ENCODE measurements at regions not wholly inside any gene's neighbourhood (a gene's known extent, or its start where the extent isn't known, plus 50 kb on each side); places are given as distances from the start of the nearest gene placed in this dataset.

DNA sequence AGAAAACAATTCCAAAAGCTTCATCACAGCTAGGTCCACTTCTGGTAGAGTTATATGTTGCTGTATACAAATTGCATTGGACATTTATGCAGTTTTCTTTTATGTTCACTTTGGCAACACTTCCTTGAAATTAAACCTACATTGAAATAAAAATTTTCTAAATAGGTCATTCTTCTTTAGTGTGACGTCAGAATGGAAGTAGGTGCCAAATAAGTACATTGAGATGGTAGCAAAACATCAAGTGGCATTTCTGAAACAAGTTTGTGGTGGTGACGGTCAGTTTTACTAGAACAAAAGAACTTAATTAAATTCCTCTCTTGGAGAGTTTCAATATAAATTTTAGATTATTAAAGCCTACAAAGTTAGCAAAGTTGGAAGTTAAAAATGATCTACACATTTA, 895.1 kb downstream of the CDH9 start:
- no peak overlapping the region for H3K27ac ChIP-seq (ENCODE audit: low read depth, low read length)
- H3K36me3 ChIP-seq (ENCODE audit: control insufficient read depth, insufficient read depth, low read length), result no peaks in the 10 kb centered on the region
- no peaks in the 10 kb centered on the region for H3K4me1 ChIP-seq (ENCODE audit: control insufficient read depth, insufficient read depth, low read length)
- DNase-seq (ENCODE audit: low read depth in 4 of 6, low spot score in 6 of 6), result no peak
- no CpG with 5 or more reads among the region's 2 CpGs for WGBS (ENCODE audit: insufficient coverage)
- H3K4me3 ChIP-seq (ENCODE audit: low read depth, low read length), result no peak overlapping the region
- no peaks in the 10 kb centered on the region for H3K27me3 ChIP-seq (ENCODE audit: control insufficient read depth, insufficient read depth, low read length)
- no peaks in the 10 kb centered on the region for H3K9me3 ChIP-seq (ENCODE audit: control insufficient read depth, insufficient read depth, low read length)

DNA sequence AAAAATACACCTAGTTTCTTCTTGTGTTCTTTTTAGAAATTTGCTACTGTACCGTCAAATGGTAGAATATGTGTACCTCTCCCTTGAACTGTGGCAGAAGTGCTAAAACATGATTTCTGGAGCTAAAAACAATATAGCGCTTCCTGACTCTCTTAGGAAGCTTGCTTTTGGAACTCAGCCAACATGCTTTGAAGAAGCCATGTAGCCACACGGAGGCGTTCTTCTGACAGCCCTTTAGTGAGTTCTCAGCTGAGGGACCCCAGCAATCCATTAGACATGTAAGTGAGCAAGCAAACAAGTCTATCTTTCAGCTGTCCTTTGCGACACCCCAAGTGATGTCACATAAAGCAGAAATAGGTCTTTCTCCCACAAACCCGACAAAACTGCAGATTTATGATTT, 917.0 kb downstream of the CDH9 start:
- Histone ChIP-seq H3K27ac (ENCODE audit: low read depth, low read length) (no peak overlapping the region), H3K36me3 (ENCODE audit: control insufficient read depth, insufficient read depth, low read length) (no peaks in the 10 kb centered on the region), H3K9me3 (ENCODE audit: control insufficient read depth, insufficient read depth, low read length) (no peaks in the 10 kb centered on the region), H3K4me1 (ENCODE audit: control insufficient read depth, insufficient read depth, low read length) (no peaks in the 10 kb centered on the region), H3K27me3 (ENCODE audit: control insufficient read depth, insufficient read depth, low read length) (no peaks in the 10 kb centered on the region), H3K4me3 (ENCODE audit: low read depth, low read length) (no peak overlapping the region)
- DNase-seq (ENCODE audit: low read depth in 4 of 6, low spot score in 6 of 6), result peak in 4 of 6 donors; percentile 4 to 58 (median 27)
- 34% methylated on average over 3 of the region's 6 CpGs for WGBS (ENCODE audit: insufficient coverage)

DNA sequence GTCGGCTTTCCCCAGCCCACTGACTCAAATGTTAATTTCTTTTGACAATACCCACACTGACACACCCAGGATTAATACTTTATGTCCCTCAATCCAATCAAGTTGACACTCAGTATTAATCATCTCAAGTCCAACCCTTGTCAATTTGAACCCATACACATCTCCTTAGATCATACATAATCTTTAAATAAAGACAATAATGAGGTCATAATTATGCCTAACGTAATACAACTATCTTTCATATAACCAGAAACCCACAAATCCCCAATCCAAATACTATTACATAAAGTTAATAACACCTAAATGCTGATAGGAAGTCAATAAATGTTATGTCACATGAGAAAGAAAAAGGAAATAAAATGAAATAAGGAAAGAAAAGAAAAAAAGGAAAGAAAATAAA, 934.2 kb downstream of the CDH9 start:
- Histone ChIP-seq H3K4me3 (ENCODE audit: low read depth, low read length) (no peak overlapping the region), H3K27me3 (ENCODE audit: control insufficient read depth, insufficient read depth, low read length) (no peaks in the 10 kb centered on the region), H3K36me3 (ENCODE audit: control insufficient read depth, insufficient read depth, low read length) (no peaks in the 10 kb centered on the region), H3K27ac (ENCODE audit: low read depth, low read length) (no peak overlapping the region), H3K4me1 (ENCODE audit: control insufficient read depth, insufficient read depth, low read length) (no peaks in the 10 kb centered on the region), H3K9me3 (ENCODE audit: control insufficient read depth, insufficient read depth, low read length) (no peaks in the 10 kb centered on the region)
- DNase-seq (ENCODE audit: low read depth in 4 of 6, low spot score in 6 of 6), result no peak
- 88% methylated on average over 1 of the region's 2 CpGs for WGBS (ENCODE audit: insufficient coverage)

DNA sequence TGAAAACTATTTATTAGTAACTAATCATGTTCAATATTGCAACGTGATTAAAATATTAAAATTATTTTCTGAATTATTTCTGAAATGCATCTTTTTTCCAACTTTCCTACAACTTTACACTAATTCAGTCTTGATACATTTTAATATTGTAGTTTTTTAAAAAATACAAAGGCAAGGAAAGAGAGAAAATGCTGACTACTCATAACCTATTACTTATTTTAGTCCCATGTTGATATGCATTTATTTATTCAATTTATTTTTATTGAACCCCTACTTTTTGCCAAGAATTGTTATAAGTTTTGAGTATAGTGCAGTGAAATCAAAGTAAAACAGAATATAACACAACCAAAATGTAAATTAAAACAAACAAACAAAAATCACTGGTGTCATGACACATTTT, 978.2 kb downstream of the CDH9 start:
- Histone ChIP-seq H3K4me1 (ENCODE audit: control insufficient read depth, insufficient read depth, low read length) (no peaks in the 10 kb centered on the region), H3K27me3 (ENCODE audit: control insufficient read depth, insufficient read depth, low read length) (no peaks in the 10 kb centered on the region), H3K36me3 (ENCODE audit: control insufficient read depth, insufficient read depth, low read length) (no peaks in the 10 kb centered on the region), H3K27ac (ENCODE audit: low read depth, low read length) (no peak overlapping the region), H3K4me3 (ENCODE audit: low read depth, low read length) (no peak overlapping the region), H3K9me3 (ENCODE audit: control insufficient read depth, insufficient read depth, low read length) (no peaks in the 10 kb centered on the region)
- DNase-seq (ENCODE audit: low read depth in 4 of 6, low spot score in 6 of 6), result no peak
- no CpG with 5 or more reads among the region's 1 CpG for WGBS (ENCODE audit: insufficient coverage)

DNA sequence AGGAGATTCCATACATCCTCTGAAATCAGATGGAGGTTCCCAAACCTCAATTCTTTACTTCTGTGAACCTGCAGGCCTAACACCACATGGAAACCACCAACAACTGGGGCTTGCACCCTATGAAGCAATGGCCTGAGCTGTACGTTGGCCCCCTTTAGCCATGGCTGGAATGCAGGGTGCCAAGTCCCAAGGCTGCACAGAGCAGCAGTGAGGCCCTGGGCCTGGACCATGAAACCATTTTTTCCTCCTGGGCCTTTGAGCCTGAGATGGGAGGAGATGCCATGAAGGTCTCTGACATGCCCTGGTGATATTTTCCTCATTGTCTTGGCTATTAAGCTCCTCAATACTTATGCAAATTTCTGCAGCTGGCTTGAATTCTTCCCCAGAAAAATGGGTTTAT, 983.8 kb downstream of the CDH9 start:
- peaks cover 3% of the 10 kb centered on the region for H3K9me3 ChIP-seq (ENCODE audit: control insufficient read depth, insufficient read depth, low read length)
- no peak for DNase-seq (ENCODE audit: low read depth in 4 of 6, low spot score in 6 of 6)
- H3K4me3 ChIP-seq (ENCODE audit: low read depth, low read length), result no peak overlapping the region
- no peaks in the 10 kb centered on the region for H3K36me3 ChIP-seq (ENCODE audit: control insufficient read depth, insufficient read depth, low read length)
- no peak overlapping the region for H3K27ac ChIP-seq (ENCODE audit: low read depth, low read length)
- H3K4me1 ChIP-seq (ENCODE audit: control insufficient read depth, insufficient read depth, low read length), result no peaks in the 10 kb centered on the region
- WGBS (ENCODE audit: insufficient coverage), result 71% methylated on average over 1 of the region's 1 CpG
- H3K27me3 ChIP-seq (ENCODE audit: control insufficient read depth, insufficient read depth, low read length), result no peaks in the 10 kb centered on the region

DNA sequence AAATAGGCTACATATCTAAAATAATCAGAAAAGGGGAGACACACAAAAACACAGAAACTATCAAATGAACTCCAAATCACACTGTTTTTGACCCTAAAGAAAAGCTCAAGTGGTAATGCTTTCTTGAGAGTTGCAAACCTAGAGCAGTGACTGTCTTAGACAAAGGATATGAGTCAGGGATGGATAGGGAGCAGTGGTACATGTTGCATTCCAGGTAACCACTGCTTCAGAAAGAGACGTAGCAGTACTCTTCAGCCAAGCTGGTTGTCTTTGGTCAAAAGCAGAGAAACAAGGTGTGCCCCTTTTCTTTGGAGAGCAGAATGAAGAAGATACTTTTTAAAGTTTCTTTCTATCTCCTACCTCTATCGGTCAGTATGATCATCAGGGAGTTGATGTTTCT, 1003.6 kb downstream of the CDH9 start:
- Histone ChIP-seq H3K4me3 (ENCODE audit: low read depth, low read length) (no peak overlapping the region), H3K27me3 (ENCODE audit: control insufficient read depth, insufficient read depth, low read length) (no peaks in the 10 kb centered on the region), H3K9me3 (ENCODE audit: control insufficient read depth, insufficient read depth, low read length) (no peaks in the 10 kb centered on the region), H3K4me1 (ENCODE audit: control insufficient read depth, insufficient read depth, low read length) (no peaks in the 10 kb centered on the region), H3K36me3 (ENCODE audit: control insufficient read depth, insufficient read depth, low read length) (no peaks in the 10 kb centered on the region), H3K27ac (ENCODE audit: low read depth, low read length) (no peak overlapping the region)
- no CpG with 5 or more reads among the region's 2 CpGs for WGBS (ENCODE audit: insufficient coverage)
- DNase-seq (ENCODE audit: low read depth in 4 of 6, low spot score in 6 of 6), result no peak

DNA sequence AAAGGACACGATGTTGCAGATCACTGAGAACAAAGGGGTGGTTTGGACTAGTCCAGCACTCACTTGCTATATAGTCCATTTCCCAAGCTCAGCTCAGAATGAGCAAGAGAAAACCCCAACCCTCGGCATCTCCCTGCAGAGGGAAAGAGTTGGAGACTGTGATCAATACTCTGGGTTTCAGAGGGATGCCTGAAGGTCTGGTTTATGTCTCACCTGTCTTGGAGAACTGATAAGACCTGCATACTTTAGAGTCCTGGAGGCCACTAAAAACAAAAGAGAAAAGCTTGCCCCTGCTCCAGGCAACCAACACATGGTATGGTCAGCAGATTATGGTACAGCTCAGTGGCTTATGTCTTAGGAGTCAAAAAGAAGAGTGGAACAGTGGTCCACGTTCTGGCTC, 1006.9 kb downstream of the CDH9 start:
- H3K27ac ChIP-seq (ENCODE audit: low read depth, low read length), result no peak overlapping the region
- 61% methylated on average over 2 of the region's 3 CpGs for WGBS (ENCODE audit: insufficient coverage)
- H3K27me3 ChIP-seq (ENCODE audit: control insufficient read depth, insufficient read depth, low read length), result no peaks in the 10 kb centered on the region
- no peaks in the 10 kb centered on the region for H3K9me3 ChIP-seq (ENCODE audit: control insufficient read depth, insufficient read depth, low read length)
- DNase-seq (ENCODE audit: low read depth in 4 of 6, low spot score in 6 of 6), result no peak
- H3K4me1 ChIP-seq (ENCODE audit: control insufficient read depth, insufficient read depth, low read length), result no peaks in the 10 kb centered on the region
- no peaks in the 10 kb centered on the region for H3K36me3 ChIP-seq (ENCODE audit: control insufficient read depth, insufficient read depth, low read length)
- H3K4me3 ChIP-seq (ENCODE audit: low read depth, low read length), result no peak overlapping the region

DNA sequence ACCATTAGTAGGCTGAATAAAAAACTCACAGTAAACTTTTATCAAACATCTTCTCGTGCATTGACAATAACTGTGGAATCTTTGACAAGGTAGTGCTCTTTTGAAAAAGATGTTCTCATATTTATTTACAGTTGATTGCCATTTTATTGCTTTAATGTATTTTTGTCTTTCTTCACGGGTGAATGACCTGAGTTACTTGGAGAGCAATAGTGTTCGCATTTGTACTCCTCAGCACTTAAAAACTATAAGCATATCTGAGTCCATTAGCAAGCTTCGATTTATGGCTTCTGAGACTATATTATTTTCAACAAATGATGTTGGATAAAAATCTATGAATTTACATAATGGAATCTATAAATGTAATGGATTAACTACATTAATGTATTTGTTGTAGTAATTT, 1012.3 kb downstream of the CDH9 start:
- WGBS (ENCODE audit: insufficient coverage), result no CpG with 5 or more reads among the region's 4 CpGs
- Histone ChIP-seq H3K4me1 (ENCODE audit: control insufficient read depth, insufficient read depth, low read length) (no peaks in the 10 kb centered on the region), H3K9me3 (ENCODE audit: control insufficient read depth, insufficient read depth, low read length) (peaks cover 2% of the 10 kb centered on the region)

DNA sequence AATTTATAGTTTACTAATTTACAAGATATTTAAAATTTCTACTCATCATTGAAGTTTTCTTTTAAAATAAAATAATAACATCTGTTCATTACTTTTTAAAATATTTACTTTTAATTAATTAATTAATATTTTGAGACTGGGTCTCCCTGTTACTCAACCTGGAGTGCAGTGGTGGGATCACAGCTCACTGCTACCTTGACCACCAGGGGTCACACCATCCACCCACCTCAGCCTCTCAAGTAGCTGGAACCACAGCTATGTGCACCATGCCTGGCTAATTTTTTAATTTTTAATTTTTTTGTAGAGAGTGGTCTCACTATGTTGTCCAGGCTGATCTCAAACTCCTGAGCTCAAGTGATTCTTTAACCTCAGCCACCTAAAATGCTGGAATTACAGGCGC, 1013.6 kb downstream of the CDH9 start:
- Histone ChIP-seq H3K27me3 (ENCODE audit: control insufficient read depth, insufficient read depth, low read length) (no peaks in the 10 kb centered on the region), H3K4me1 (ENCODE audit: control insufficient read depth, insufficient read depth, low read length) (no peaks in the 10 kb centered on the region), H3K36me3 (ENCODE audit: control insufficient read depth, insufficient read depth, low read length) (no peaks in the 10 kb centered on the region), H3K9me3 (ENCODE audit: control insufficient read depth, insufficient read depth, low read length) (peaks cover 2% of the 10 kb centered on the region), H3K4me3 (ENCODE audit: low read depth, low read length) (no peak overlapping the region), H3K27ac (ENCODE audit: low read depth, low read length) (no peak overlapping the region)
- WGBS (ENCODE audit: insufficient coverage), result no CpG with 5 or more reads among the region's 1 CpG
- no peak for DNase-seq (ENCODE audit: low read depth in 4 of 6, low spot score in 6 of 6)

More for the DNA sequence above, 1012.3 kb downstream of the CDH9 start:
- Histone ChIP-seq H3K27ac (ENCODE audit: low read depth, low read length) (no peak overlapping the region), H3K27me3 (ENCODE audit: control insufficient read depth, insufficient read depth, low read length) (no peaks in the 10 kb centered on the region), H3K4me3 (ENCODE audit: low read depth, low read length) (no peak overlapping the region), H3K36me3 (ENCODE audit: control insufficient read depth, insufficient read depth, low read length) (no peaks in the 10 kb centered on the region)
- peak in 1 of 6 donors; percentile 42 for DNase-seq (ENCODE audit: low read depth in 4 of 6, low spot score in 6 of 6)

DNA sequence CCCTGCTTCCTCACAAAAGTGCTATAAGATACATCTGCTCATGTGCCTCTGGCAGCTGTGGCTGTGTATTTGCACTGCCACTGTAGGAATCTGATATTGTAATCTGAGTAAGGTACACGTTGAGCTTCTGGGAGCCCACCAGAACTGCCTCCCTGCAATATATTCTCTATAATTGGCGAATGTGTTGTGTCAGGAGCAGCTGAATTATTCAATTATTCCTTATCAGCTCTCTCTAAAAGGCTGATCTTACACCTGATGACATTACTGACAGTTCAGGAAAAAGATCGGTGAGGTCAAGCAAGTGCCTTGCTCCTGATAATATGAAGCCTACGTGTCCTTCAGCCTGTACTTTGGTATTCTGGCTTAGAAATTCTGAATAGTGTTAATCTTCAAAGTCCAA, 1015.0 kb downstream of the CDH9 start:
- H3K27ac ChIP-seq (ENCODE audit: low read depth, low read length), result no peak overlapping the region
- DNase-seq (ENCODE audit: low read depth in 4 of 6, low spot score in 6 of 6), result no peak
- no peaks in the 10 kb centered on the region for H3K36me3 ChIP-seq (ENCODE audit: control insufficient read depth, insufficient read depth, low read length)
- no peaks in the 10 kb centered on the region for H3K27me3 ChIP-seq (ENCODE audit: control insufficient read depth, insufficient read depth, low read length)
- WGBS (ENCODE audit: insufficient coverage), result no CpG with 5 or more reads among the region's 4 CpGs
- H3K9me3 ChIP-seq (ENCODE audit: control insufficient read depth, insufficient read depth, low read length), result peaks cover 2% of the 10 kb centered on the region
- H3K4me1 ChIP-seq (ENCODE audit: control insufficient read depth, insufficient read depth, low read length), result no peaks in the 10 kb centered on the region
- no peak overlapping the region for H3K4me3 ChIP-seq (ENCODE audit: low read depth, low read length)

Measured in spinal cord (tissue), 9 donors.